Panc1 (cell line): ENCODE measurements at regions not wholly inside any gene's neighbourhood (a gene's known extent, or its start where the extent isn't known, plus 50 kb on each side); places are given as distances from the start of the nearest gene placed in this dataset.

Experiments used
- ATAC-seq: fragments of 200-7000 bp; cut with Tn5 transposase; 2 replicates; pipeline ENCODE4 v1.9.1; 2020; ENCODE audit warnings: mild to moderate bottlenecking, moderate library complexity
- BruUV-seq: library from RNA; stranded (reverse); fragments of 400-500 nt; replicated peaks from 2 replicates; lab custom pipeline; 2021; lab: Mats Ljungman, UMichigan
- CTCF ChIA-PET: fragments of 300-600 bp; sonication (Branson Sonifier 250); formaldehyde crosslinking; loops from one replicate; lab custom pipeline; 2022; ENCODE audit warnings: antibody characterized with exemption; lab: Charles Lee
- POLR2A ChIA-PET: fragments of 300-600 bp; sonication (Branson Sonifier 250); formaldehyde crosslinking; loops from one replicate; lab custom pipeline; 2022; ENCODE audit warnings: antibody characterized with exemption; lab: Charles Lee
- DNase-seq: peaks from one replicate; pipeline ENCODE4 v3.0.0-alpha.2; 2010; ENCODE audit warnings: low read depth, low spot score
- H3K27ac ChIP-seq: 2 replicates; pipeline ENCODE4 v1.5.1; 2011; ENCODE audit warnings: mild to moderate bottlenecking, low read length, inconsistent platforms
- H3K27me3 ChIP-seq: fragments of 200-500 bp; sonication (Bioruptor generic); 2 replicates; pipeline ENCODE4 v1.6.0; 2014; ENCODE audit warnings: low read length, inconsistent platforms; ENCODE audit not compliant: control insufficient read depth, insufficient read depth
- H3K36me3 ChIP-seq: fragments of 200-500 bp; sonication (Bioruptor generic); 2 replicates; pipeline ENCODE4 v1.5.1; 2014; ENCODE audit warnings: inconsistent platforms, mild to moderate bottlenecking, low read length, moderate library complexity; ENCODE audit not compliant: control insufficient read depth, insufficient read depth
- H3K4me1 ChIP-seq: 2 replicates; pipeline ENCODE4 v1.5.1; 2011; ENCODE audit warnings: inconsistent platforms, mild to moderate bottlenecking, low read length, moderate library complexity; ENCODE audit not compliant: control insufficient read depth, insufficient read depth
- H3K4me3 ChIP-seq, 2 experiments: 2 replicates each; pipeline ENCODE4 v1.5.1; 2011 to 2012; ENCODE audit warnings: low read depth in 2 of 2, low read length in 2 of 2, mild to moderate bottlenecking in 2 of 2, inconsistent platforms in 1 of 2, moderate library complexity in 1 of 2
- H3K9me3 ChIP-seq: fragments of 200-500 bp; sonication (Bioruptor generic); 2 replicates; pipeline ENCODE4 v1.5.1; 2014; ENCODE audit warnings: low read depth, mild to moderate bottlenecking, inconsistent platforms, low read length, moderate library complexity; ENCODE audit not compliant: control insufficient read depth, insufficient read depth
- CTCF ChIP-seq: fragments of 450-650 bp; IDR thresholded peaks from 2 replicates; pipeline ENCODE4 v1.5.1; 2017; ENCODE audit warnings: mild to moderate bottlenecking
- POLR2AphosphoS5 ChIP-seq: IDR thresholded peaks from 2 replicates; pipeline ENCODE4 v1.6.1; 2012; ENCODE audit warnings: mild to moderate bottlenecking, low read depth, low read length, moderate library complexity
- REST ChIP-seq, 2 experiments: IDR thresholded peaks; 2 replicates each; pipeline ENCODE4 v1.6.1; 2011 to 2012; ENCODE audit warnings: low read depth in 2 of 2, control low read depth in 1 of 2, low read length in 1 of 2, mild to moderate bottlenecking in 1 of 2, moderate library complexity in 1 of 2; ENCODE audit not compliant: insufficient read depth in 1 of 2
- SIN3A ChIP-seq: IDR thresholded peaks from 2 replicates; pipeline ENCODE4 v1.6.1; 2012; ENCODE audit warnings: low read depth, mild to moderate bottlenecking, low read length, moderate library complexity, borderline replicate concordance; ENCODE audit not compliant: insufficient read depth
- TCF7L2 ChIP-seq: IDR thresholded peaks from 2 replicates; pipeline ENCODE4 v1.6.1; 2011; ENCODE audit warnings: mild to moderate bottlenecking, low read depth, low read length, inconsistent platforms
- in situ Hi-C: cut with HindIII; loops from 2 replicates; pipeline ENCODE4 v1.10.0; 2016; ENCODE audit warnings: low sequenced_read_pairs, low pct_unique_long_range_greater_than_20kb
- intact Hi-C: fragments of 100-400 bp; cut with micrococcal nuclease; formaldehyde crosslinking; loops from one replicate; pipeline ENCODE4 v1.10.0; 2022; ENCODE audit not compliant: unreplicated experiment

- no peaks in the 10 kb centered on the region for H3K9me3 ChIP-seq
- no TSS peak for BruUV-seq
Measured at GRCh38 chr2:126766969-126767296, 111.0 kb downstream of the GYPC start.

GRCh38 chr2:126769118-126769517, 113.2 kb downstream of the GYPC start:
- Histone ChIP-seq H3K9me3 (no peaks in the 10 kb centered on the region), H3K4me1 (no peaks in the 10 kb centered on the region), H3K27me3 (peaks cover 5% of the 10 kb centered on the region; the same call in 1 of the 2 replicates), H3K27ac (no peak overlapping the region), H3K4me3 (no peak overlapping the region), H3K36me3 (no peaks in the 10 kb centered on the region)
- no peak for ATAC-seq
- intact Hi-C loops, result no loop called here
- in situ Hi-C loops, result no loop called here
- TF ChIP-seq POLR2AphosphoS5 (no peak), CTCF (no peak), SIN3A (no peak), REST (IDR thresholded peaks at IDR 0.05; ENCODE audit: insufficient read depth in 1 of 2, low read depth in 2 of 2, low read length in 1 of 2) (no peak), TCF7L2 (no peak)
- no peak for DNase-seq
- ChIA-PET POLR2A (no interaction called here), CTCF (no interaction called here)
- BruUV-seq, result no TSS peak

More at GRCh38 chr2:126766969-126767296, 111.0 kb downstream of the GYPC start:
- no peaks in the 10 kb centered on the region for H3K36me3 ChIP-seq
- H3K4me3 ChIP-seq, result no peak overlapping the region
- H3K4me1 ChIP-seq, result no peaks in the 10 kb centered on the region
- DNase-seq, result no peak
- POLR2A ChIA-PET, result no interaction called here
- no peak overlapping the region for H3K27ac ChIP-seq
- ATAC-seq, result no peak
- CTCF ChIA-PET, result no interaction called here
- intact Hi-C loops, result no loop called here
- in situ Hi-C loops, result no loop called here
- peaks cover 5% of the 10 kb centered on the region; the same call in 1 of the 2 replicates for H3K27me3 ChIP-seq
- TF ChIP-seq POLR2AphosphoS5 (no peak), SIN3A (no peak), TCF7L2 (no peak), CTCF (no peak), REST (IDR thresholded peaks at IDR 0.05; ENCODE audit: insufficient read depth in 1 of 2, low read depth in 2 of 2, low read length in 1 of 2) (no peak)
